ENCODE measurements at regions not wholly inside any gene's neighbourhood (a gene's known extent, or its start where the extent isn't known, plus 50 kb on each side); places are given as distances from the start of the nearest gene placed in this dataset.

DNA sequence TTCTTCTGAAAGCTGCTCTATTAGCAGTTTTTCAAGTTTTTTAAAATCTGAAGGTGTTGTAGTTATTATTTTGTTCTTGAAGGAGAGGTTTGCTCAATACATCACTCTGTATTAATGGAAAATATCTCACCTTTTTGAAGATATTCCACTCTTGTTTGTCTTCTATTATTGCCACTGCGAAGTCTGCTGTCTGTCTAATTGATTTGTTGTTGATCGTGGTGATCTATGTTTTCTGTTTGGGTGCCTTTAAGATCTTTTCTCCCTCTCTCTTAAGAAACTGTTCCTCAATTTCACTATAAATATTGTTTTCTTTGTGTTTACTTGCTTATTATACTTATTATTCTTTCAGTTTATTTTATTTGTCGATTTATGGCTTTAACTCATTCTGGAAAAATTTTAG, 64.9 kb upstream of the FZD8 start:
- no peak for DNase-seq

GRCh38 chr10:35705671-35706070, 63.6 kb upstream of the FZD8 start:
- DNase-seq = no peak

- no peak for DNase-seq
Observed at GRCh38 chr10:35705051-35705450, 63.0 kb upstream of the FZD8 start.

- no peak for DNase-seq
Observed at GRCh38 chr10:35704401-35704800, 62.3 kb upstream of the FZD8 start.

DNA sequence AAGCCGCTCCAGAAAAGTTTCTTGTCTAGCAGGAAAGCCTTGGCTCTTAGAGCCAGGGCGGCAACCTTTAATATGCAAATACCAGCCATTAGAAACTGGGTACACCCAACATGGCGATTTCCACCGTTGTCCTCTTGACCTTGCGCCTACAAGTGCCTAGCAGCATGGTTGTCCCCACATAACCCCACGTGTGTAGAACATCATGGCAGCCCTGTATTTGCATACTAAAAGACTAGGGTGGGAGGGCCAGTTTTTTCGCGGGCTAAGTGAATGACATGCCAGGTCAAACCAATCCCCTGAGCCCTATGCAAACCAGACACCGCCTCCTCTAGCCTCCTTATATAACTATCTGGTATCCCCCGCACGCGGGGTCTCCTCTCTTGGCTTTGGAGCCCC, 58.4 kb upstream of the FZD8 start:
- DNase-seq = peak; percentile 59

DNA sequence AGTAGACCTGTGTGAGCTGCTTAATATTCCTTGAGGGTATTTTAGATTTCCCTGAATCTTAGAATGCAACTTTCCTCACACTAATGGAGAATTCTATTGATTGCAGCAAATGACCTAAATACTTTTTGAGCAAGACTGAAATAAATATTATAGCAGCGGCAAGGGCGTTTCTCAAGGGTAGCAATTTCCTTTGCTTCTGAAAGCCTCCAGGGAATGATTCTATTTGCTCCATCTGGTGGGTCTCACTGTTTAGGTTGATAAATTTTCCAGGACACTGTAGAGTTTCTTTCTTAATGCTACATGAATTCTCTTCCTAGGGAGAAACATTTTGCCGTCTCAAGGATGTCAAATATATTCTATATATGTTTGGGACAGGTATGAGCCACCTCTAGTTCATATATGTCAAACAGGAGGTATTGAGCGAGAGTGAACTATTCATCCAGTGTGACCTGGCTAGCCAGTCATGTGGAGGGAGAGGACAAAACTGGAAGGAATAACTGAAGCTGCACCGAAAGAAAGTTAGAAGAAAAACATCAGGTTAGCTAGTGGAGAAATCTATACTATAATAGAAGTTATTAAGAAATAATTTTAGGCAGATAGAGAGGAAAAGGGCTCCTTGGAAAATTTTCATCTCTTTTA, 57.9 kb upstream of the FZD8 start:
- no peak for DNase-seq

- no peak for DNase-seq
Observed at GRCh38 chr10:35696392-35697287, 54.5 kb upstream of the FZD8 start.

- no peak for DNase-seq
Observed at GRCh38 chr10:35693800-35694199, 51.7 kb upstream of the FZD8 start.

All from RPMI8226 (cell line).